Neural cell (in vitro differentiated cells): ENCODE measurements at regions not wholly inside any gene's neighbourhood (a gene's known extent, or its start where the extent isn't known, plus 50 kb on each side); places are given as distances from the start of the nearest gene placed in this dataset.

Experiments
- H2AFZ ChIP-seq: fragments of 200-600, 300-800 bp; sonication (generic), shearing (Covaris generic); 2 replicates; pipeline ENCODE4 v1.6.0; 2014; ENCODE audit warnings: low read depth, mild to moderate bottlenecking, antibody characterized with exemption, low read length, moderate library complexity
- H3F3A ChIP-seq: fragments of 200-600 bp; shearing (Covaris generic); 2 replicates; pipeline ENCODE4 v1.6.1; 2016; ENCODE audit warnings: mild to moderate bottlenecking, moderate library complexity, mixed read lengths, antibody characterized with exemption, low read length; ENCODE audit not compliant: insufficient read depth, poor library complexity, severe bottlenecking
- H3K27ac ChIP-seq: fragments of 200-600, 300-800 bp; sonication (generic), shearing (Covaris generic); 2 replicates; pipeline ENCODE4 v1.5.1; 2014; ENCODE audit warnings: mild to moderate bottlenecking, low read length, moderate library complexity
- H3K27me3 ChIP-seq: fragments of 300-800, 200-600 bp; sonication (generic), shearing (Covaris generic); 2 replicates; pipeline ENCODE4 v1.6.0; 2014; ENCODE audit warnings: mild to moderate bottlenecking, low read depth, low read length, moderate library complexity; ENCODE audit not compliant: insufficient read depth
- H3K36me3 ChIP-seq: fragments of 300-800, 200-600 bp; sonication (generic), shearing (Covaris generic); 2 replicates; pipeline ENCODE4 v1.5.1; 2014; ENCODE audit warnings: mild to moderate bottlenecking, antibody characterized with exemption, low read length, moderate library complexity; ENCODE audit not compliant: insufficient read depth
- H3K4me2 ChIP-seq: fragments of 300-800, 200-600 bp; sonication (generic), shearing (Covaris generic); 2 replicates; pipeline ENCODE4 v1.6.0; 2014; ENCODE audit warnings: mild to moderate bottlenecking, low read length
- H3K4me3 ChIP-seq: fragments of 300-800, 200-600 bp; sonication (generic), shearing (Covaris generic); 2 replicates; pipeline ENCODE4 v1.5.1; 2014; ENCODE audit warnings: mild to moderate bottlenecking, low read length, moderate library complexity
- H3K79me2 ChIP-seq: fragments of 200-600 bp; shearing (Covaris generic); replicated peaks from 2 replicates; pipeline ENCODE4 v1.6.0; 2014; ENCODE audit warnings: mild to moderate bottlenecking, low read length, moderate library complexity; ENCODE audit not compliant: insufficient read depth
- H3K9ac ChIP-seq: fragments of 300-800, 200-600 bp; sonication (generic), shearing (Covaris generic); 2 replicates; pipeline ENCODE4 v1.6.1; 2016; ENCODE audit warnings: mild to moderate bottlenecking, low read length, mixed read lengths
- H3K9me2 ChIP-seq: fragments of 200-600 bp; shearing (Covaris generic); 2 replicates; pipeline ENCODE4 v1.6.1; 2016; ENCODE audit warnings: mild to moderate bottlenecking, low read length, mixed read lengths; ENCODE audit not compliant: insufficient read depth
- H3K9me3 ChIP-seq: fragments of 200-600, 300-800 bp; sonication (generic), shearing (Covaris generic); 2 replicates; pipeline ENCODE4 v1.6.1; 2016; ENCODE audit warnings: mild to moderate bottlenecking, mixed run types, low read length, moderate library complexity, mixed read lengths
- H4K20me1 ChIP-seq: fragments of 200-600 bp; shearing (Covaris generic); 2 replicates; pipeline ENCODE4 v1.6.1; 2016; ENCODE audit warnings: mild to moderate bottlenecking, mixed run types; ENCODE audit not compliant: insufficient read depth
- CTCF ChIP-seq: fragments of 450-650 bp; IDR thresholded peaks from 2 replicates; pipeline ENCODE4 v1.5.1; 2014; ENCODE audit warnings: antibody characterized with exemption, mild to moderate bottlenecking, moderate library complexity; ENCODE audit not compliant: poor library complexity, severe bottlenecking
- EP300 ChIP-seq: fragments of 450-650 bp; conservative IDR thresholded peaks from 2 replicates; pipeline ENCODE4 v1.6.1; 2014; ENCODE audit warnings: antibody characterized with exemption, mild to moderate bottlenecking, moderate library complexity; ENCODE audit not compliant: poor library complexity, severe bottlenecking
- EZH2 ChIP-seq: fragments of 200-600, 300-800 bp; shearing (Covaris generic), sonication (generic); IDR thresholded peaks from 2 replicates; pipeline ENCODE4 v1.6.1; 2014; ENCODE audit warnings: antibody characterized with exemption, low read length, borderline replicate concordance, mild to moderate bottlenecking; ENCODE audit not compliant: insufficient read depth, poor library complexity, severe bottlenecking
- MXI1 ChIP-seq: fragments of 450-650 bp; conservative IDR thresholded peaks from 2 replicates; pipeline ENCODE4 v1.6.1; 2014; ENCODE audit warnings: antibody characterized with exemption, mild to moderate bottlenecking; ENCODE audit not compliant: poor library complexity, severe bottlenecking
- POLR2AphosphoS5 ChIP-seq: IDR thresholded peaks from 2 replicates; pipeline ENCODE4 v1.6.1; 2012
- RAD21 ChIP-seq: fragments of 450-650 bp; conservative IDR thresholded peaks from 2 replicates; pipeline ENCODE4 v1.6.1; 2014; ENCODE audit warnings: antibody characterized with exemption, mild to moderate bottlenecking, moderate library complexity
- REST ChIP-seq: IDR thresholded peaks from 2 replicates; pipeline ENCODE4 v1.6.1; 2012; ENCODE audit warnings: borderline replicate concordance
- SMC3 ChIP-seq: fragments of 450-650 bp; conservative IDR thresholded peaks from 2 replicates; pipeline ENCODE4 v1.6.1; 2014; ENCODE audit warnings: antibody characterized with exemption, mild to moderate bottlenecking, moderate library complexity; ENCODE audit not compliant: poor library complexity
- TAF1 ChIP-seq: IDR thresholded peaks from 2 replicates; pipeline ENCODE4 v1.6.1; 2012; ENCODE audit warnings: low read depth

- Histone ChIP-seq H3K4me3 (no peak overlapping the region), H3K4me2 (no peak overlapping the region), H3K79me2 (no peaks in the 10 kb centered on the region), H4K20me1 (no peaks in the 10 kb centered on the region), H3F3A (no peaks in the 10 kb centered on the region), H3K27me3 (no peaks in the 10 kb centered on the region), H3K9me3 (no peaks in the 10 kb centered on the region), H3K36me3 (no peaks in the 10 kb centered on the region), H3K27ac (no peak overlapping the region), H2AFZ (no peak overlapping the region), H3K9me2 (no peaks in the 10 kb centered on the region), H3K9ac (no peak overlapping the region)
- no peak for TF ChIP-seq REST
- TF ChIP-seq MXI1, result no peak
- no peak for TF ChIP-seq CTCF
- no peak for TF ChIP-seq EP300
- no peak for TF ChIP-seq POLR2AphosphoS5
- TF ChIP-seq EZH2, result no peak
- TF ChIP-seq TAF1, result no peak
Observed at GRCh38 chr22:48263431-48263765, 1500.9 kb downstream of the TBC1D22A start.

GRCh38 chr22:48262596-48263430, 1500.4 kb downstream of the TBC1D22A start:
- Histone ChIP-seq H3K27ac (no peak overlapping the region), H3K79me2 (no peaks in the 10 kb centered on the region), H3F3A (no peaks in the 10 kb centered on the region), H3K27me3 (no peaks in the 10 kb centered on the region), H3K9ac (no peak overlapping the region), H3K9me3 (no peaks in the 10 kb centered on the region), H3K9me2 (no peaks in the 10 kb centered on the region), H4K20me1 (no peaks in the 10 kb centered on the region), H3K36me3 (no peaks in the 10 kb centered on the region), H3K4me3 (no peak overlapping the region), H3K4me2 (no peak overlapping the region), H2AFZ (no peak overlapping the region)
- TF ChIP-seq EZH2 (no peak), SMC3 (no peak), RAD21 (no peak), MXI1 (no peak), EP300 (no peak), TAF1 (no peak), POLR2AphosphoS5 (no peak)
